ENCODE measurements at regions not wholly inside any gene's neighbourhood (a gene's known extent, or its start where the extent isn't known, plus 50 kb on each side); places are given as distances from the start of the nearest gene placed in this dataset.

DNA sequence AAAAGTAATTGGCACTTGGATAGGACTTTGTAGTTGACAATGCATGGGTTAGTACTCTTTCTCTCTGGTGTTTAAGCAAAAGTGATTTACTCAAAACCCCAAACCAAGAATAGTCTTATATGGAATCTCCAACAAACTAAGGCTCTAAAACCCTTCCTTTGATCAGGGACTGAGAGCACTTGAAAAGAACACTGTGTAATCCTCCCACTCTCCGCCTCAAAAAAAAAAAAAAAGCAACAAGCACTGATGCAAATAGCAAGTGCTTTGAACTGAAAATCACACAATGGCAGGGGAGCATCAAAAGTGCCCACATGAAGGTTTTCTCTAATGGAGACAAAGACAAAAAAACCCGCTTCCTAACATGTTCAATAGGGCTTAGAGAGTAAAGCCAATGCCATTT, 467.9 kb upstream of the AUTS2 start:
- Histone ChIP-seq H3K4me3 (ENCODE audit: low read depth, low read length) (no peak overlapping the region), H3K36me3 (ENCODE audit: control insufficient read depth in 2 of 2, insufficient read depth in 1 of 2, low read length in 2 of 2) (no peaks in the 10 kb centered on the region), H3K4me1 (ENCODE audit: control insufficient read depth, insufficient read depth, low read length) (no peaks in the 10 kb centered on the region), H3K9me3 (ENCODE audit: control insufficient read depth, insufficient read depth, low read depth, low read length) (no peaks in the 10 kb centered on the region), H3K27ac (ENCODE audit: extremely low read depth, low read depth, low read length) (no peak overlapping the region)
- no peak for TF ChIP-seq ZNF169 (tag by site-specific recombination; IDR thresholded peaks at IDR 0.05)
- TF ChIP-seq ZNF121 (tag by site-specific recombination; IDR thresholded peaks at IDR 0.05) = no peak
- TF ChIP-seq ZNF157 (tag by site-specific recombination; IDR thresholded peaks at IDR 0.05) = no peak
- TF ChIP-seq ZNF2 (tag by site-specific recombination; IDR thresholded peaks at IDR 0.05) = no peak
- TF ChIP-seq ZNF350 (tag by site-specific recombination; IDR thresholded peaks at IDR 0.05) = no peak
- no peak for TF ChIP-seq ZNF560 (tag by site-specific recombination; IDR thresholded peaks at IDR 0.05; ENCODE audit: borderline replicate concordance)
- no peak for TF ChIP-seq ZNF580 (tag by site-specific recombination; IDR thresholded peaks at IDR 0.05)
- TF ChIP-seq KLF10 (tag by site-specific recombination; IDR thresholded peaks at IDR 0.05) = no peak
- ChIA-PET POLR2A (no interaction called here), CTCF (no interaction called here)

DNA sequence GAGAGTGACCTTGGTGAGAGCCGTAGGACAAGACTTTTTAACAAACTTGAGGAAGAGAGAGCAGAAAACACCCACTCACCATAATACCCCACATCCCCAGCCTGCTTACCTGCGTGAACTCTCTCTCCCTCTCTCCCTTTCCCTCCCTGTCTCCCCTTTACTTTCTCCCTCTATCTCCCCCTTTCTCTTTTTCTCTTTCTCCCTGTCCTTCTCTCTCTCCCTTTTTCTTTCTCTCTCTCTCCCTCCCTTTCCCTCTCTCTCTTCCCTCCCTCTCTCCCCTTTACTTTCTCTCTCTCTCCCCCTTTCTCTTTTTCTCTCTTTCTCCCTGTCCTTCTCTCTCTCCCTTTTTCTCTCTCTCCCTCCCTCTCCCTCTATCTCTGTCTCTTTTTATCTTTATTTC, 464.0 kb upstream of the AUTS2 start:
- POLR2A ChIA-PET = no interaction called here
- Histone ChIP-seq H3K36me3 (ENCODE audit: control insufficient read depth in 2 of 2, insufficient read depth in 1 of 2, low read length in 2 of 2) (no peaks in the 10 kb centered on the region), H3K9me3 (ENCODE audit: control insufficient read depth, insufficient read depth, low read depth, low read length) (no peaks in the 10 kb centered on the region), H3K4me3 (ENCODE audit: low read depth, low read length) (no peak overlapping the region), H3K4me1 (ENCODE audit: control insufficient read depth, insufficient read depth, low read length) (no peaks in the 10 kb centered on the region), H3K27ac (ENCODE audit: extremely low read depth, low read depth, low read length) (no peak overlapping the region)
- CTCF ChIA-PET = no interaction called here
- TF ChIP-seq, protein P1, sequence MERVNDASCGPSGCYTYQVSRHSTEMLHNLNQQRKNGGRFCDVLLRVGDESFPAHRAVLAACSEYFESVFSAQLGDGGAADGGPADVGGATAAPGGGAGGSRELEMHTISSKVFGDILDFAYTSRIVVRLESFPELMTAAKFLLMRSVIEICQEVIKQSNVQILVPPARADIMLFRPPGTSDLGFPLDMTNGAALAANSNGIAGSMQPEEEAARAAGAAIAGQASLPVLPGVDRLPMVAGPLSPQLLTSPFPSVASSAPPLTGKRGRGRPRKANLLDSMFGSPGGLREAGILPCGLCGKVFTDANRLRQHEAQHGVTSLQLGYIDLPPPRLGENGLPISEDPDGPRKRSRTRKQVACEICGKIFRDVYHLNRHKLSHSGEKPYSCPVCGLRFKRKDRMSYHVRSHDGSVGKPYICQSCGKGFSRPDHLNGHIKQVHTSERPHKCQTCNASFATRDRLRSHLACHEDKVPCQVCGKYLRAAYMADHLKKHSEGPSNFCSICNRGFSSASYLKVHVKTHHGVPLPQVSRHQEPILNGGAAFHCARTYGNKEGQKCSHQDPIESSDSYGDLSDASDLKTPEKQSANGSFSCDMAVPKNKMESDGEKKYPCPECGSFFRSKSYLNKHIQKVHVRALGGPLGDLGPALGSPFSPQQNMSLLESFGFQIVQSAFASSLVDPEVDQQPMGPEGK (tag by site-specific recombination; IDR thresholded peaks at IDR 0.05) = no peak
- TF ChIP-seq PRDM1 (tag by site-specific recombination; IDR thresholded peaks at IDR 0.05) (peak; percentile 97), ZNF24 (tag by site-specific recombination; IDR thresholded peaks at IDR 0.05) (no peak), ZNF416 (tag by site-specific recombination; IDR thresholded peaks at IDR 0.05) (no peak)

DNA sequence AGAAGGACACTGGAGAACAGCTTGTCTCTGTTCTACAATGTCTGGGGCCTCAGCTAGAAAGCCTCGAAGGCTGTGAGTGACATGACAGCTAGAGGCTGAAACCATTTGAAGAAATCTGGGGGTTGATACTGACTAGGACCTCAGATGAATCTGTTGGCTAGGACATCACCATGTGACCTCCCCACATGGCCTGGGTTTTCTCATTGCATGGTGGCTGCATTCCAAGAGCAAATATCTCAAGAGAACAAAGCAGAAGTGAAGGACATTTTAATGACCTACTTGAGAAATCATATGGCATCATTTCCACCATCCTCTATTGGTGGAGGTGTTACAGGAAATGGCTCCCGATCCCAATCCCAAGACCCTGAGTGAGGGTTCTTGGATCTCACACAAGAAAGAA, 450.6 kb upstream of the AUTS2 start:
- POLR2A ChIA-PET = no interaction called here
- CTCF ChIA-PET = no interaction called here
- no peak for TF ChIP-seq ZNF544 (tag by site-specific recombination; IDR thresholded peaks at IDR 0.05)
- TF ChIP-seq, protein P2, sequence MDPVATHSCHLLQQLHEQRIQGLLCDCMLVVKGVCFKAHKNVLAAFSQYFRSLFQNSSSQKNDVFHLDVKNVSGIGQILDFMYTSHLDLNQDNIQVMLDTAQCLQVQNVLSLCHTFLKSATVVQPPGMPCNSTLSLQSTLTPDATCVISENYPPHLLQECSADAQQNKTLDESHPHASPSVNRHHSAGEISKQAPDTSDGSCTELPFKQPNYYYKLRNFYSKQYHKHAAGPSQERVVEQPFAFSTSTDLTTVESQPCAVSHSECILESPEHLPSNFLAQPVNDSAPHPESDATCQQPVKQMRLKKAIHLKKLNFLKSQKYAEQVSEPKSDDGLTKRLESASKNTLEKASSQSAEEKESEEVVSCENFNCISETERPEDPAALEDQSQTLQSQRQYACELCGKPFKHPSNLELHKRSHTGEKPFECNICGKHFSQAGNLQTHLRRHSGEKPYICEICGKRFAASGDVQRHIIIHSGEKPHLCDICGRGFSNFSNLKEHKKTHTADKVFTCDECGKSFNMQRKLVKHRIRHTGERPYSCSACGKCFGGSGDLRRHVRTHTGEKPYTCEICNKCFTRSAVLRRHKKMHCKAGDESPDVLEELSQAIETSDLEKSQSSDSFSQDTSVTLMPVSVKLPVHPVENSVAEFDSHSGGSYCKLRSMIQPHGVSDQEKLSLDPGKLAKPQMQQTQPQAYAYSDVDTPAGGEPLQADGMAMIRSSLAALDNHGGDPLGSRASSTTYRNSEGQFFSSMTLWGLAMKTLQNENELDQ (tag by site-specific recombination; IDR thresholded peaks at IDR 0.05; ENCODE audit: low read depth) = no peak
- no peak for TF ChIP-seq TRIM28 (IDR thresholded peaks at IDR 0.05; ENCODE audit: borderline replicate concordance, low read length)
- TF ChIP-seq ZNF175 (tag by site-specific recombination; IDR thresholded peaks at IDR 0.05) = no peak
- TF ChIP-seq MEIS1 (CRISPR knock-in tag; IDR thresholded peaks at IDR 0.05; ENCODE audit: borderline replicate concordance) = no peak
- no peak for TF ChIP-seq ZBTB20 (tag by site-specific recombination; IDR thresholded peaks at IDR 0.05)
- no peak for TF ChIP-seq ZNF37A (tag by site-specific recombination; IDR thresholded peaks at IDR 0.05)
- TF ChIP-seq ZFP41 (tag by site-specific recombination; IDR thresholded peaks at IDR 0.05; ENCODE audit: borderline replicate concordance) = no peak
- no peak for TF ChIP-seq GLI2 (tag by site-specific recombination; IDR thresholded peaks at IDR 0.05; ENCODE audit: borderline replicate concordance, low read depth)
- no peak for TF ChIP-seq ZEB2 (tag by site-specific recombination; IDR thresholded peaks at IDR 0.05)
- TF ChIP-seq, protein P3, sequence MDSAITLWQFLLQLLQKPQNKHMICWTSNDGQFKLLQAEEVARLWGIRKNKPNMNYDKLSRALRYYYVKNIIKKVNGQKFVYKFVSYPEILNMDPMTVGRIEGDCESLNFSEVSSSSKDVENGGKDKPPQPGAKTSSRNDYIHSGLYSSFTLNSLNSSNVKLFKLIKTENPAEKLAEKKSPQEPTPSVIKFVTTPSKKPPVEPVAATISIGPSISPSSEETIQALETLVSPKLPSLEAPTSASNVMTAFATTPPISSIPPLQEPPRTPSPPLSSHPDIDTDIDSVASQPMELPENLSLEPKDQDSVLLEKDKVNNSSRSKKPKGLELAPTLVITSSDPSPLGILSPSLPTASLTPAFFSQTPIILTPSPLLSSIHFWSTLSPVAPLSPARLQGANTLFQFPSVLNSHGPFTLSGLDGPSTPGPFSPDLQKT (IDR thresholded peaks at IDR 0.05; ENCODE audit: borderline replicate concordance, low read depth, low read length) = no peak
- no peak for TF ChIP-seq ZNF239 (tag by site-specific recombination; IDR thresholded peaks at IDR 0.05)
- no peak for TF ChIP-seq OVOL3 (tag by site-specific recombination; IDR thresholded peaks at IDR 0.05)
- no peak for TF ChIP-seq BCL11B (tag by site-specific recombination; IDR thresholded peaks at IDR 0.05; ENCODE audit: low read depth)
- no peak for TF ChIP-seq ZNF24 (tag by site-specific recombination; IDR thresholded peaks at IDR 0.05)
- no peak for TF ChIP-seq ZNF112 (tag by site-specific recombination; IDR thresholded peaks at IDR 0.05)
- TF ChIP-seq ZSCAN4 (tag by site-specific recombination; IDR thresholded peaks at IDR 0.05) = no peak
- no peak for TF ChIP-seq ZNF48 (tag by site-specific recombination; IDR thresholded peaks at IDR 0.05)

More for the DNA sequence above, 450.6 kb upstream of the AUTS2 start:
- no peak overlapping the region for H3K4me3 ChIP-seq (ENCODE audit: low read depth, low read length)
- no peak overlapping the region for H3K27ac ChIP-seq (ENCODE audit: extremely low read depth, low read depth, low read length)
- no peaks in the 10 kb centered on the region for H3K9me3 ChIP-seq (ENCODE audit: control insufficient read depth, insufficient read depth, low read depth, low read length)
- no peaks in the 10 kb centered on the region for H3K4me1 ChIP-seq (ENCODE audit: control insufficient read depth, insufficient read depth, low read length)
- H3K36me3 ChIP-seq (ENCODE audit: control insufficient read depth in 2 of 2, insufficient read depth in 1 of 2, low read length in 2 of 2) = no peaks in the 10 kb centered on the region

Data from HEK293 (cell line).